C4-2B (cell line): ENCODE measurements at regions not wholly inside any gene's neighbourhood (a gene's known extent, or its start where the extent isn't known, plus 50 kb on each side); places are given as distances from the start of the nearest gene placed in this dataset.

Experiments used
- ZFX ChIP-seq: fragments of 450-650 bp; IDR thresholded peaks from 2 replicates; pipeline ENCODE4 v1.6.1; 2017
- TF ChIP-seq, protein P1 (sequence below): fragments of 450-650 bp; conservative IDR thresholded peaks from 2 replicates; pipeline ENCODE4 v1.5.1; 2017; ENCODE audit warnings: mild to moderate bottlenecking

DNA sequence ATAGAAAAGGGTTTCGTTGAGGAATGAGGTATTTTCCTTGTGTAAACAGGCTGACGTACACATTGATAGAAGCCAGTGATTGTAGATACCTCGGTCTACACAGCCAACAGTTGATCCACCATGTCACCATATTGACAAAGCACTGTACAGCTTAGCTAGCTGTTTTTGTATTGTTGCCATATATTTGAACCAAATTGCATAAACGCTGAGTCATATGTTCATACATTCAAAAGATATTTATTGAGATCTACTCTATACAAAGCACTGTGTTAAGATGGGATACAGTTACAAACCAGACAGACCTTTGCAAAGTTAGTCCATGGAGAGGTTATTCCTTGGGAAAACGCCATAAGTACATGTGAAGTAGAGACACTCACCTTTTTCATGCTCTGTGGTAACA lies 132.4 kb upstream of the ATP1B1 start:
- TF ChIP-seq, protein P1, sequence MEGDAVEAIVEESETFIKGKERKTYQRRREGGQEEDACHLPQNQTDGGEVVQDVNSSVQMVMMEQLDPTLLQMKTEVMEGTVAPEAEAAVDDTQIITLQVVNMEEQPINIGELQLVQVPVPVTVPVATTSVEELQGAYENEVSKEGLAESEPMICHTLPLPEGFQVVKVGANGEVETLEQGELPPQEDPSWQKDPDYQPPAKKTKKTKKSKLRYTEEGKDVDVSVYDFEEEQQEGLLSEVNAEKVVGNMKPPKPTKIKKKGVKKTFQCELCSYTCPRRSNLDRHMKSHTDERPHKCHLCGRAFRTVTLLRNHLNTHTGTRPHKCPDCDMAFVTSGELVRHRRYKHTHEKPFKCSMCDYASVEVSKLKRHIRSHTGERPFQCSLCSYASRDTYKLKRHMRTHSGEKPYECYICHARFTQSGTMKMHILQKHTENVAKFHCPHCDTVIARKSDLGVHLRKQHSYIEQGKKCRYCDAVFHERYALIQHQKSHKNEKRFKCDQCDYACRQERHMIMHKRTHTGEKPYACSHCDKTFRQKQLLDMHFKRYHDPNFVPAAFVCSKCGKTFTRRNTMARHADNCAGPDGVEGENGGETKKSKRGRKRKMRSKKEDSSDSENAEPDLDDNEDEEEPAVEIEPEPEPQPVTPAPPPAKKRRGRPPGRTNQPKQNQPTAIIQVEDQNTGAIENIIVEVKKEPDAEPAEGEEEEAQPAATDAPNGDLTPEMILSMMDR: no peak
- no peak for TF ChIP-seq ZFX
